ENCODE measurements at regions not wholly inside any gene's neighbourhood (a gene's known extent, or its start where the extent isn't known, plus 50 kb on each side); places are given as distances from the start of the nearest gene placed in this dataset.

GRCh38 chr19:29395111-29395733 lies 130.6 kb upstream of the VSTM2B start:
- no peak for TF ChIP-seq RAD21 (IDR thresholded peaks at IDR 0.05; ENCODE audit: low read length)
- TF ChIP-seq NRF1 (IDR thresholded peaks at IDR 0.05; ENCODE audit: low read depth, low read length) = no peak
- TF ChIP-seq CTCF (IDR thresholded peaks at IDR 0.05) = no peak
- no peak for TF ChIP-seq EZH2phosphoT487 (IDR thresholded peaks at IDR 0.05; ENCODE audit: borderline replicate concordance, low read depth)
- no peak for TF ChIP-seq GABPA (IDR thresholded peaks at IDR 0.05; ENCODE audit: low read depth)
- TF ChIP-seq ELF1 (IDR thresholded peaks at IDR 0.05) = no peak
- no peak for TF ChIP-seq TEAD4 (IDR thresholded peaks at IDR 0.05; ENCODE audit: borderline replicate concordance, insufficient read depth)
- TF ChIP-seq SIN3A (IDR thresholded peaks at IDR 0.05; ENCODE audit: borderline replicate concordance, low read depth, low read length) = no peak
- TF ChIP-seq MAX (IDR thresholded peaks at IDR 0.05; ENCODE audit: low read depth) = no peak
- no peak for TF ChIP-seq EP300 (IDR thresholded peaks at IDR 0.05; ENCODE audit: borderline replicate concordance in 1 of 2, low read depth in 1 of 2, low read length in 1 of 2)
- TF ChIP-seq USF2 (IDR thresholded peaks at IDR 0.05; ENCODE audit: borderline replicate concordance, low read depth, low read length) = no peak
- TF ChIP-seq POLR2AphosphoS5 (IDR thresholded peaks at IDR 0.05; ENCODE audit: low read depth, low read length) = no peak
- TF ChIP-seq CHD2 (IDR thresholded peaks at IDR 0.05; ENCODE audit: low read length, partially characterized antibody) = no peak
- no peak for TF ChIP-seq MXI1 (IDR thresholded peaks at IDR 0.05; ENCODE audit: low read depth, low read length)

All from SK-N-SH (cell line).